HL-60 (cell line): ENCODE measurements at regions not wholly inside any gene's neighbourhood (a gene's known extent, or its start where the extent isn't known, plus 50 kb on each side); places are given as distances from the start of the nearest gene placed in this dataset.

ENCODE experiments used
- GABPA ChIP-seq: IDR thresholded peaks from 2 replicates; pipeline ENCODE4 v1.6.1; 2012; ENCODE audit warnings: low read depth
- SPI1 ChIP-seq: IDR thresholded peaks from 2 replicates; pipeline ENCODE4 v1.6.1; 2012; ENCODE audit warnings: low read depth, mild to moderate bottlenecking, borderline replicate concordance
- TF ChIP-seq, protein P1 (sequence below): IDR thresholded peaks from one replicate; pipeline ENCODE4 v1.5.1; 2011; ENCODE audit warnings: low read length, control low read depth, inconsistent platforms; ENCODE audit not compliant: insufficient read depth
- TF ChIP-seq, protein P2 (sequence below): IDR thresholded peaks from 2 replicates; pipeline ENCODE4 v1.6.1; 2012; ENCODE audit warnings: low read depth; ENCODE audit not compliant: insufficient replicate concordance

DNA sequence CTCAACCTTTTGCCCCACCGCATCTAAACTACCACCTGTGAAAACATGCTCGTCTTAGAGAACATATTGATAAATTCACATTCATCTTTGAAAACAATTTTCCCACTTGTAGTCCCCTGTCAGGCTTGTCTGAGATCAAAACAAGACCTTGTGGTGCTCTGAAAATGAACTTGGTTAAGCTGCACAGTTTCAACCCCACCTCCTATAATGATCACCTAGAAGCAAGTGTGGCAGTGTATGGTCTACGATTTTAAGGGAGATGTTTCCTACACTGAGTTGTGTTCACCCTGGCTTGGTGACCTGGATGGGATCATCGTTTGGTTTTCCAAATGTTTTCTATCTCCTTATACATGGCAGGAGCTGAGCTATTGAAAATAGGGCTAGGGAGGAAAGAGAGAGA lies 539.4 kb downstream of the DOK5 start:
- TF ChIP-seq, protein P1, sequence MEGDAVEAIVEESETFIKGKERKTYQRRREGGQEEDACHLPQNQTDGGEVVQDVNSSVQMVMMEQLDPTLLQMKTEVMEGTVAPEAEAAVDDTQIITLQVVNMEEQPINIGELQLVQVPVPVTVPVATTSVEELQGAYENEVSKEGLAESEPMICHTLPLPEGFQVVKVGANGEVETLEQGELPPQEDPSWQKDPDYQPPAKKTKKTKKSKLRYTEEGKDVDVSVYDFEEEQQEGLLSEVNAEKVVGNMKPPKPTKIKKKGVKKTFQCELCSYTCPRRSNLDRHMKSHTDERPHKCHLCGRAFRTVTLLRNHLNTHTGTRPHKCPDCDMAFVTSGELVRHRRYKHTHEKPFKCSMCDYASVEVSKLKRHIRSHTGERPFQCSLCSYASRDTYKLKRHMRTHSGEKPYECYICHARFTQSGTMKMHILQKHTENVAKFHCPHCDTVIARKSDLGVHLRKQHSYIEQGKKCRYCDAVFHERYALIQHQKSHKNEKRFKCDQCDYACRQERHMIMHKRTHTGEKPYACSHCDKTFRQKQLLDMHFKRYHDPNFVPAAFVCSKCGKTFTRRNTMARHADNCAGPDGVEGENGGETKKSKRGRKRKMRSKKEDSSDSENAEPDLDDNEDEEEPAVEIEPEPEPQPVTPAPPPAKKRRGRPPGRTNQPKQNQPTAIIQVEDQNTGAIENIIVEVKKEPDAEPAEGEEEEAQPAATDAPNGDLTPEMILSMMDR, result no peak
- TF ChIP-seq, protein P2, sequence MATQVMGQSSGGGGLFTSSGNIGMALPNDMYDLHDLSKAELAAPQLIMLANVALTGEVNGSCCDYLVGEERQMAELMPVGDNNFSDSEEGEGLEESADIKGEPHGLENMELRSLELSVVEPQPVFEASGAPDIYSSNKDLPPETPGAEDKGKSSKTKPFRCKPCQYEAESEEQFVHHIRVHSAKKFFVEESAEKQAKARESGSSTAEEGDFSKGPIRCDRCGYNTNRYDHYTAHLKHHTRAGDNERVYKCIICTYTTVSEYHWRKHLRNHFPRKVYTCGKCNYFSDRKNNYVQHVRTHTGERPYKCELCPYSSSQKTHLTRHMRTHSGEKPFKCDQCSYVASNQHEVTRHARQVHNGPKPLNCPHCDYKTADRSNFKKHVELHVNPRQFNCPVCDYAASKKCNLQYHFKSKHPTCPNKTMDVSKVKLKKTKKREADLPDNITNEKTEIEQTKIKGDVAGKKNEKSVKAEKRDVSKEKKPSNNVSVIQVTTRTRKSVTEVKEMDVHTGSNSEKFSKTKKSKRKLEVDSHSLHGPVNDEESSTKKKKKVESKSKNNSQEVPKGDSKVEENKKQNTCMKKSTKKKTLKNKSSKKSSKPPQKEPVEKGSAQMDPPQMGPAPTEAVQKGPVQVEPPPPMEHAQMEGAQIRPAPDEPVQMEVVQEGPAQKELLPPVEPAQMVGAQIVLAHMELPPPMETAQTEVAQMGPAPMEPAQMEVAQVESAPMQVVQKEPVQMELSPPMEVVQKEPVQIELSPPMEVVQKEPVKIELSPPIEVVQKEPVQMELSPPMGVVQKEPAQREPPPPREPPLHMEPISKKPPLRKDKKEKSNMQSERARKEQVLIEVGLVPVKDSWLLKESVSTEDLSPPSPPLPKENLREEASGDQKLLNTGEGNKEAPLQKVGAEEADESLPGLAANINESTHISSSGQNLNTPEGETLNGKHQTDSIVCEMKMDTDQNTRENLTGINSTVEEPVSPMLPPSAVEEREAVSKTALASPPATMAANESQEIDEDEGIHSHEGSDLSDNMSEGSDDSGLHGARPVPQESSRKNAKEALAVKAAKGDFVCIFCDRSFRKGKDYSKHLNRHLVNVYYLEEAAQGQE, result no peak
- TF ChIP-seq SPI1 (no peak), GABPA (no peak)
